ENCODE measurements at regions not wholly inside any gene's neighbourhood (a gene's known extent, or its start where the extent isn't known, plus 50 kb on each side); places are given as distances from the start of the nearest gene placed in this dataset.

DNA sequence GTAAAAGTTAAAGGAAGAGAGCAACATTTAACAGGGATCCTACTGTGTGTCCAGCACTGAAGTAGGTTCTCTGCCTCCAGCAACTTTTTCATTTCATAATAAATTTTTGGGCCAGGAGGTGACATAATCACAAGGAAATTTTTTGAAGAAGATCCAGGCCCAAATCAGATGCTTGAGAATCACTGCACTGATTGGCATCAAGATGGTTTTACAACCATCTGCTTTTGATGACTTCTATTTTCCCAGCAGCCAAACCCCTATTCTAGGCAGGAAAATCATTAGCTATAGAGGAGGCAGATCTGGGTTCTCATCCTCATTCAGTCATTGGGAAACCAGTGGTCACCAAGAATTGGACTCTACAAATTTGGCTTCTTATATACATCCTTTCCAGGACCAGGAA is 79.0 kb downstream of the ARL4A start:
- H3K4me3 ChIP-seq (ENCODE audit: low read depth, low read length): no peak overlapping the region
- TF ChIP-seq CTCF (IDR thresholded peaks at IDR 0.05; ENCODE audit: insufficient read depth, low read depth, low read length): no peak
- no peak for DNase-seq (ENCODE audit: low read depth)

GRCh38 chr7:12768948-12769347 is 81.5 kb downstream of the ARL4A start:
- no peak for TF ChIP-seq CTCF (IDR thresholded peaks at IDR 0.05; ENCODE audit: insufficient read depth, low read depth, low read length)
- DNase-seq (ENCODE audit: low read depth): no peak
- H3K4me3 ChIP-seq (ENCODE audit: low read depth, low read length): no peak overlapping the region

DNA sequence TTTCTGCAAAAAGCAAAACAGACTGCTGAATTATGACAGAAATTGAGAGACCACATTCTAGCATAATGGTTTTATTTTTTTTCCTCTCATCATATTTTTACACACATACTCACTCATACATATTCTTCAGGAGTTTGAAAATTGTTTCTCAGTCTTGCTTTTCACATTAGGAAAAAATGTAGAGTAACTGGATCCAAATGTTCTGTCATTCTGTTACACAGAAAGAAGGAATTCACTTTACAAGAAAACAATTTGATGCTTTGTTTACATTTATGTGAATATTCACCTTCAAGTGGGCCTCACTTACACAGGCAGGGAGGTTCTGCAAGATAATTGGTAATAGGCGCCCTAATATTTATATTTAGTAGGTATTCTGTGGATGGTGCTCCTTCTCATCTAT is 82.0 kb downstream of the ARL4A start:
- no peak for TF ChIP-seq CTCF (IDR thresholded peaks at IDR 0.05; ENCODE audit: insufficient read depth, low read depth, low read length)
- H3K4me3 ChIP-seq (ENCODE audit: low read depth, low read length): no peak overlapping the region
- no peak for DNase-seq (ENCODE audit: low read depth)

DNA sequence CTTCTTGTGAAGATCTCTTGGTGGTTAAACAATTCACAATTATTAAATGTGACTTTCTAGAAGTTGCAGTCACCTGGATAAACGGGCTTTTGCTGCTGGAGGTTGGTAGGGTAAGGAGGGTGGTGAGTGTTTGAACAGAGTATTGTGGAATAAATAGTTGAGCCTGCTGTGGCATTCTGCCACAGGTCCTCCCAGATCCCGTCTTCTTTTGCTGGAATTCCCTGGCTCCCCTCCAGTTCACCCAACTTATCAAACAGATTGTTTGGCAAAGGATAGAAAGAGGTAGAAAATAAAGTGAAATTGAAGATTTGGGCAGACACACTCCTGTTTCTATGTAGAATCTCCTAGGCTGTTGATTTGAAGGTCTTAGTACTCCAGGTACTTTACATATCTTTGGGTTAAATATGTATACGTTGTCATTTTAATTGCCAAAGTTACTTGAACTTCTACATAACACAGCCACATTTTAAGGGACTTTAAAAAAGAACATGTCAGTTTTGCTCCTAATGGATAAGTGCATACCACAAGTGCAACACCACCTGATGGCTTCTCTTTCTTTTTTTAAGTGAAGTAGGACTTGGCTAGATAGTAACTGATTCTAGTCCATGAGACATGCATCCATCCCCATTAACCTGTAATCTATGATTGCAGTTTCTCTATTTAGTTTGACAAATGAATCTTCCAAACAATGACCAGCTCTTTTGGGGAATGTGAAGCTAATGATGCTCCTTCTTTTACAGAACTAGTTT is 83.0 kb downstream of the ARL4A start:
- TF ChIP-seq CTCF (IDR thresholded peaks at IDR 0.05; ENCODE audit: insufficient read depth, low read depth, low read length): no peak
- no peak overlapping the region for H3K4me3 ChIP-seq (ENCODE audit: low read depth, low read length)
- no peak for DNase-seq (ENCODE audit: low read depth)

- no peak for DNase-seq (ENCODE audit: low read depth)
- TF ChIP-seq CTCF (IDR thresholded peaks at IDR 0.05; ENCODE audit: insufficient read depth, low read depth, low read length): no peak
- H3K4me3 ChIP-seq (ENCODE audit: low read depth, low read length): no peak overlapping the region
Measured at GRCh38 chr7:12771378-12771877, 84.0 kb downstream of the ARL4A start.

DNA sequence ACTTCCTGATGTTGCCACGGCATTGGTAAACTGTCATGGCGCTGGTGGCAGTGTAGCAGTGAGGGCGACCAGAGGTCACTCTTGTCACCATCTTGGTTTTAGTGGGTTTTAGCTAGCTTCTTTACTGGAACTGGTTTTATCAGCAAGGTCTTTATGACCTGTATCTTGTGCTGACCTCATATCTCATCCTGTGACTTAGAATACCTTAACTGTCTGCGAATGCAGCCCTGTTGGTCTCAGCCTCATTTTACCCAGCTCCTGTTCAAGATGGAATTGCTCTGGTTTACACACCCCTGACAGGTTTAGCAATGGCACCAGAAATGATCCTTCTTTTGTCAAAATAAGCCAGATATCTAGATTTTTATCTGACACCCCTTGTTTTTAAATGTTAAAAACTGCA is 85.3 kb downstream of the ARL4A start:
- no peak overlapping the region for H3K4me3 ChIP-seq (ENCODE audit: low read depth, low read length)
- no peak for TF ChIP-seq CTCF (IDR thresholded peaks at IDR 0.05; ENCODE audit: insufficient read depth, low read depth, low read length)
- no peak for DNase-seq (ENCODE audit: low read depth)

- TF ChIP-seq CTCF (IDR thresholded peaks at IDR 0.05; ENCODE audit: insufficient read depth, low read depth, low read length): no peak
- DNase-seq (ENCODE audit: low read depth): no peak
- no peak overlapping the region for H3K4me3 ChIP-seq (ENCODE audit: low read depth, low read length)
Measured at GRCh38 chr7:12777257-12777656, 89.8 kb downstream of the ARL4A start.
